Dedifferentiated amniotic fluid mesenchymal stem cell (primary cell): ENCODE measurements at regions not wholly inside any gene's neighbourhood (a gene's known extent, or its start where the extent isn't known, plus 50 kb on each side); places are given as distances from the start of the nearest gene placed in this dataset.
"Not testable (repeated sequence)": the region's sequence is repeated elsewhere in the genome, so short reads cannot be mapped to it uniquely, and the experiment has no call there.

ENCODE experiments used
- DNase-seq: peaks from one replicate; pipeline ENCODE4 v3.0.0-alpha.2; 2016; ENCODE audit errors: extremely low spot score

- DNase-seq, result no peak
Observed at GRCh38 chr13:78867655-78868054, 208.7 kb upstream of the OBI1 start.

GRCh38 chr13:78866076-78866475 is 207.1 kb upstream of the OBI1 start:
- DNase-seq, result not testable (repeated sequence)

GRCh38 chr13:78862446-78862845 is 203.5 kb upstream of the OBI1 start:
- DNase-seq, result no peak

DNA sequence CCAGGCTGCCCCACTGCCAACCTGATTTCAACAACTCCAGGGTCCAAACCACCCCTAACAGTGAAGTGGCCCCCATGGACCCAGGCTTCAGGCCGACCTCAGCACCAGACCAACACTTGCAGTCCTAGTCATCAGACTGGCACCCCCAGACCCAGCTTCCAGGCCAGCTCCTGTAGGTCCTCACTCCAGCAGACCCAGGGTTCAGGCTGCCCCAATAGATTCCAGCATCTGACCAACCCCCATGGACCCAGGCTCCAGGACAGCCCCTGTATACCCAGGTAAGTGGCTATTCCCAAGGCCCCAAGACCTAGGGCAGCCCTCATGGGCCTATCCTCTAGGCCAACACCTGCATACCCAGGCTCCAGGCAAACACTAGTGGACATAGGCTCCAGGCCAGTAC is 193.8 kb upstream of the OBI1 start:
- DNase-seq, result no peak

GRCh38 chr13:78845656-78846365 is 186.9 kb upstream of the OBI1 start:
- no peak for DNase-seq

DNA sequence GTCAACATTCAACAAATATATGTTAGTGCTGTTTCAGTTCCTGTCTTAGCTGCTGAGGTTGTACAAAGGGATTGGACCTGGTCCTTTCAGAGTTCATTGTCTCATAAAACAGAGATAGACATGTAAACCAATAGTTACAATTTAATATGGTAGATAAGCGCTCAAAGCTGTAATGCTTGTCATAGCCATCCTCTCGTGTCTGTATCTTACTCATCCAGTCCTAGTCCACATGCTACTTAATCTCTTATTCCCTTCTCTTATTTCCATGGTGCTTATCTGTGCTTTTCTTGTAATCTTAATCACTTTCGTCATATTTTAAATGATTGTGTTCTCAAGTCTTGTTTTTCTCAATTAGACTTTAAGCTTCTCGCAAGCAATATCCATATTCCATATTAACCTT is 185.2 kb upstream of the OBI1 start:
- DNase-seq, result no peak

GRCh38 chr13:78841358-78841963 is 182.5 kb upstream of the OBI1 start:
- DNase-seq, result no peak

DNA sequence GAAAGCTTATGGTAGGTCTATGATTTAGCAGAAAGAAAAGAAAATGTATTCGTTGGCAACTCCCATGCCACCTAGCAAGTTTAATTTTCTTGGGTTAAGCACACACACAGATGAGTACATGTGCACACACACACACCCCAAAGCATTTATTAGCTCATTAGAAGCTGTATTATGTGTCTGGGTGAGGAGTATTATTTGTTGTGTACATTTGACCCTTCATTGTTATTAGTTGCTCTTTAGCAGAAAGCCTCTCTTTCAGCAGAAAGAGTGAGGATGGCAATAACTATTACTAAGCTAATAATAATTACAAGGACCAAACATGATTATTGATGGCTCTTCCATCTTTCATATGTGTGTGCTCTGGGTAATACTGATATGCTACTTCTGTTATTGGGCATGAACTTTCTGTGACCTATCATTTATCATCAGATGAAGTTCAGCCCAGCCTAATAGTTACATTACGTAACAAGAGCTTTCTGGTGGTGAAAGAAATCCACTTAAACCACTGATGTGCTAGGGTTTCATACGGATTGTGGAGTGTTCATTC is 177.4 kb upstream of the OBI1 start:
- DNase-seq, result no peak

- DNase-seq, result no peak
Observed at GRCh38 chr13:78832461-78832860, 173.5 kb upstream of the OBI1 start.

DNA sequence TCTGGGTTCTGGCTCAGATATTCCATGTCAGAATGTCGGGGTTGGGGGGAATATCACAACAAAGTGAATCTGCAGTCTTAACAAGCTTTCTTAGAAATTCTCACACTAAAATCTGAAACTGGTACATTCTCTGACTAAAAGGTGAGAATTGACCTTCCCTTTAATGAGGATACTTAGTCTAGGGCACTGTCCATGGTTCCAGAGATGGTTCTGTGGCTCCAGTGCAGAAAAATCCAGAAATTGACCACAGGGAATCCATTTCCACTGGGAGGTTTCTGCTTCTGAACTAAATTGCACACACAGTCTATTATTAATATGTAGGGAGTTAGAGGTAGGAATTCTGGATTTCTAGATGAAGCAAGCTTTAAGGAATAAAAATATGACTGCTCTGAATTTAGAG is 171.6 kb upstream of the OBI1 start:
- no peak for DNase-seq

DNA sequence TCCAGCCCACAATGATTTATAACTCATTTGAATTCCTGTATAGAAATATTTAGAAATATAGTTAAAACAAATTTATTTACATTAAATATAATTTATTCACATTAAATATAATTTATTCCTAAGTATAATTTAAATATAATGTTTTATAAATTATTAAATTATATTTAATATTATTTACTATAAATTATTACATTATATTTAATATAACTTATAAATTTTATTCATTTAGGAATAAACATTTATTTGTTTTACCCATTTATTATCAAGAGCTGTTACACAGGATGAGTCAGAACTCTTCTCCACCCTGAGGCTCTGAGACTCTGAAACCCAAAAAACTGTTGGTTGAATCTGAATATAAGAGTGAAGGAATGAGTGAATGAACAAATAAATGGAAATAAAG is 170.9 kb upstream of the OBI1 start:
- DNase-seq, result no peak

DNA sequence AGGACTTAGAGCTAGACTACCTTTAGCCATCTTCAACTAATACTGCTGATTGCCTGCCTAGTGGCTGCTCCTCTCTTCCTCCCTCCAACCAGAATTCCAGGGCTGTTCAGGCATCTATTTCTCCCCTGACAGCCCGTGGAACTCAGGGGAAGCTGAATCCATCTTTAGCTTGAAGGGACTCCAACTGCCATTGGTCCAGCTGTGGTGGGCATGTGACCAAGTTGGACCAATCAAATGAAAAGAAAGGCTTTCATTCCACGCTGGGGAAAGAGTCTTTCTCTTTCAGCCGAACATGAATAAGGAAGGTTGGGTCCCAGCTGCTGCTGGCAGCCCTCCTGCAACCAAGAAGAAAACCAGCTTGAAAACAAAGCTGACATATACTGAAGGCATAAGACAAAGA is 168.5 kb upstream of the OBI1 start:
- DNase-seq, result no peak

GRCh38 chr13:78826936-78827335 is 168.0 kb upstream of the OBI1 start:
- no peak for DNase-seq

DNA sequence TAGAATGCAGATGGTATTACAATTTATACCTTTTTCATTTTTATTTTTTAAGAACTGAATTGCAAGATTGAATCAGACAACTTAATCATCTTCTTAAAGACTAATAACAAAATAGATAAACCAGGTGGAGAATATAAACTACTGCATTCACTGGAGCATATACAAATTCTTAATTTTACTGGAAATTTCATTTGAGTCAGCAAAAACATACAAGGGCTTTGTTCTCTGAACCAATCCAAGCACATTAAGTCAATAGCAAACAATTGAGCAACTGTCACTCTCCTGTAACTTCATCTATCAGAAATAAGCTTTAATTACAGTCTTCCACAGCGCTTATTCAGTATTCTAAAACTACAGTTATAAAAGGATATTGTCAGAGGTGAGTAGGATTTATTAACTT is 167.4 kb upstream of the OBI1 start:
- no peak for DNase-seq

DNA sequence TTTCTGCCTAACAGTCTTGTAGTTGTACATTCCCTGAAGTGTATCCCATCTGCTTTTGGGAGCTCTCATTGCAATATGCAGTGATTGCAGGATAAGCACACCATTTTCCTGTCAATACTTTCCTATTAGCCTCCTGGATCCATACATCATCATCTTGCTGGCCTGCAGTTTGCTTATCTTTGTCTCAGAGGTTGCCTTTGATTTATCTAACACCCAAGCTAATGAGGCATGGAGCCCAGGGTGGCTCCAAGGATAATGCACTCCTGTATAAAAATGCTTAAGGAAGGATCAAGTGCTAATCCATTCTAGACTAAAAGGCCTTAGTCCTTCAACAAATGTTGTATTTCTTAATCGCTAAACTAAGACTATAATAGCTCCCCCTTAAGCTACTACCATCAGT is 161.6 kb upstream of the OBI1 start:
- DNase-seq, result no peak

GRCh38 chr13:78816592-78816991 is 157.6 kb upstream of the OBI1 start:
- no peak for DNase-seq

DNA sequence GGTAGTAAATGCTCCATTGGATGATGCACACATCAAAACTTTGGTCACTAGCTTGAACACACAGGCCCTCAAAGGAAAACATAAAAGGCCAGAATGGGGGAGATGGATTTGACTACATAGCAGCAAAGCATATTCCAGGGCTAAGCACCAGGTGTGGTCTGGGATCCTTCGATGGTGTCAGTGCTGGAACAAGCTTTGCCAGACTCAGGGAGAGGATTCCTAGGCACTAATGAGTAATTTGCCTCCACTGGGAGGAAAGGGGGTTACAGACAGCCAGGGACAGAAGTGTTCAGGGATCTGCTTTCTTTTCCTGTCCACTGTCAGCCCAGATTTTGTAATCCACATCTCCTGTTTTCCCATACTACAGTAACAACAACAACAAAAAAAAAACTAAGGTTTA is 157.2 kb upstream of the OBI1 start:
- DNase-seq, result no peak

DNA sequence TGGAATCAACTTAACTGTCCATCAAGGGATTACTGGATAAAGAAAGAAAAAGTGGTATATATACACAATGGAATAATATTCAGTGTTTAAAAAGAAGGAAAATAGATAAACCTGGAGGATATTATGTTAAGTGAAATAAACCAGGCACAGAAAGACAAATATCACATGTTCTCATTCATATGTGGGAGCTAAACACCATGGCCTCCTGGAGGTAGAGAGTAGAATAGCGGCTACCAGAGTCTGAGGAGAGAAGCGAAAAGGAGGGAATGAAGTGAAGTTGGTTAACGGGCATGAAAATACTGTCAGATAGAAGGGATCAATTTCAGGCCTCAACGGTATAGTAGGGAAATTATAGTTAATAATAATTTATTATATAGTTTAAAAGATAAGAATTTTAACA is 147.5 kb upstream of the OBI1 start:
- no peak for DNase-seq

DNA sequence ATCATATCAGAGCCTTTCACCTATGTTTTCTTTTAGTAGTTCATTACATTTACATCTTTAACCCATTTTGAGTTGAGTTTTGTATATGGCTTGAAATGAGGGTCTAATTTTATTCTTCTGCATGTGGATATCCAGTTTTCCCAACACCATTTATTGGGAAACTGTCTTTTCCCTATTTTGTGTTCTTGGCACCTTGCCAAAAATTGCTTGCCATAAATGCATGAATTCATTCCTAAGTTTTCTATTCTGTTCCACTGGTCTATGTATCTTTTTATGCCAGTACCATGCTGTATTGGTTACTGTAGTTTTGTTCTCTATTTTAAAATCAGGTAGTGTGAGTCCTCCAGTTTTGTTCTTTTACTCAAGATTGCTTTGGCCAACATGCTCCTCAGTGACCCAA is 144.0 kb upstream of the OBI1 start:
- no peak for DNase-seq

DNA sequence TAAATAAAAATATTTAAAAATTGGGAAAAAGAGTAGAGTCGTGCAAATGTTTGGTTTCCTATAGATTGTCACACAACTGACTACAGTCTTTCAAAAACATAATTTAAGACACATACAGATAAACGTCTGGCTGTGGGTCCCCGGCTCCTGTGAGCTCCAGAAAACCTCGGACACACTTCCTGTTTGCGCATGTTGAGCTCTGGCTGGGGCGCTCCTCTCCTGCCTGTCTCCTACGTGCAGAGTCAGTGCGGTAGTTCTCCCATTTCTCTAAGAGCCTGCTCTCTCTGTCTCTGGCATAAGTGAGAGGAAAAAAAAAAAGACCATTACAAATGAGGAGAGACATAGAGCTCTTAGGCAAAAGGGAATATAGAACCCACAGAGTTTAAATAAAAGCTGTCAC is 128.2 kb upstream of the OBI1 start:
- no peak for DNase-seq

GRCh38 chr13:78786459-78786858 is 127.5 kb upstream of the OBI1 start:
- DNase-seq, result no peak

GRCh38 chr13:78785764-78786163 is 126.8 kb upstream of the OBI1 start:
- no peak for DNase-seq

- DNase-seq, result no peak
Observed at GRCh38 chr13:78784014-78784750, 125.2 kb upstream of the OBI1 start.
